ENCODE measurements at regions not wholly inside any gene's neighbourhood (a gene's known extent, or its start where the extent isn't known, plus 50 kb on each side); places are given as distances from the start of the nearest gene placed in this dataset.

GRCh38 chr4:43680421-43680820 is 768.2 kb downstream of the KCTD8 start:
- H3K9me3 ChIP-seq (replicated peaks; ENCODE audit: control insufficient read depth, insufficient read depth, low read length), result peaks cover 4% of the 10 kb centered on the region
- H3K36me3 ChIP-seq (ENCODE audit: control insufficient read depth in 2 of 2, extremely low read depth in 1 of 2, insufficient read depth in 2 of 2, low read length in 2 of 2), result no peaks in the 10 kb centered on the region
- no peaks in the 10 kb centered on the region for H3K9me1 ChIP-seq (replicated peaks; ENCODE audit: control insufficient read depth, extremely low read depth, insufficient read depth, low read length)
- DNase-seq (ENCODE audit: low read depth, low spot score), result no peak
- CTCF ChIA-PET, result no interaction called here
- no peak for TF ChIP-seq CTCF (IDR thresholded peaks at IDR 0.05; ENCODE audit: extremely low read depth in 1 of 2, insufficient read depth in 1 of 2, low read depth in 1 of 2, low read length in 2 of 2)
- TF ChIP-seq POLR2A (IDR thresholded peaks at IDR 0.05; ENCODE audit: low read depth, low read length), result no peak
- TF ChIP-seq, protein P1, sequence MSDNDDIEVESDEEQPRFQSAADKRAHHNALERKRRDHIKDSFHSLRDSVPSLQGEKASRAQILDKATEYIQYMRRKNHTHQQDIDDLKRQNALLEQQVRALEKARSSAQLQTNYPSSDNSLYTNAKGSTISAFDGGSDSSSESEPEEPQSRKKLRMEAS (IDR thresholded peaks at IDR 0.05; ENCODE audit: insufficient read depth, insufficient read length), result no peak
- no peak for TF ChIP-seq GATA2 (IDR thresholded peaks at IDR 0.05; ENCODE audit: insufficient read depth, insufficient read length, low read depth, low read length)
- TF ChIP-seq POLR2AphosphoS5 (IDR thresholded peaks at IDR 0.05; ENCODE audit: insufficient read depth, low read depth, low read length), result no peak
- TF ChIP-seq EZH2 (IDR thresholded peaks at IDR 0.05; ENCODE audit: borderline replicate concordance, low read depth, low read length, severe bottlenecking), result no peak
- TF ChIP-seq JUN (IDR thresholded peaks at IDR 0.05; ENCODE audit: borderline replicate concordance, insufficient read depth, insufficient read length, low read depth), result no peak
- no peak for TF ChIP-seq FOS (IDR thresholded peaks at IDR 0.05; ENCODE audit: borderline replicate concordance, insufficient read depth, low read length)
- no peak for TF ChIP-seq MYC (IDR thresholded peaks at IDR 0.05; ENCODE audit: low read depth, low read length)
- H3K27me3 ChIP-seq (ENCODE audit: control insufficient read depth in 2 of 2, insufficient read depth in 2 of 2, low read length in 2 of 2), result no peaks in the 10 kb centered on the region
- no peak overlapping the region for H3K9ac ChIP-seq (replicated peaks; ENCODE audit: extremely low read depth, insufficient read depth, low read length)
- no peak overlapping the region for H3K27ac ChIP-seq (ENCODE audit: insufficient read depth, low read depth, low read length)
- no peak for FAIRE-seq
- dilution Hi-C loops (cut with MboI; ENCODE audit: extremely low pct_ligation_motif_present, low sequenced_read_pairs), result no loop called here
- intact Hi-C loops (cut with micrococcal nuclease), result no loop called here
- POLR2A ChIA-PET, result no interaction called here
- no peaks in the 10 kb centered on the region for H4K20me1 ChIP-seq (replicated peaks; ENCODE audit: control insufficient read depth, extremely low read depth, insufficient read depth, low read length)
- no peak overlapping the region for H2AFZ ChIP-seq (ENCODE audit: low read depth, low read length)
- H3K4me1 ChIP-seq (ENCODE audit: control insufficient read depth, extremely low read depth, insufficient read depth, low read length), result no peaks in the 10 kb centered on the region
- H3K4me2 ChIP-seq (ENCODE audit: insufficient read depth, low read length), result no peak overlapping the region
- H3K4me3 ChIP-seq (replicated peaks in 1 of 3; ENCODE audit: insufficient read depth in 1 of 3, low read depth in 1 of 3, low read length in 3 of 3), result no peak overlapping the region
- BruUV-seq (replicated peaks), result no TSS peak
- no peaks in the 10 kb centered on the region for H3K79me2 ChIP-seq (ENCODE audit: control insufficient read depth, insufficient read depth, low read length)
